Glutamatergic neuron (in vitro differentiated cells): ENCODE measurements at regions not wholly inside any gene's neighbourhood (a gene's known extent, or its start where the extent isn't known, plus 50 kb on each side); places are given as distances from the start of the nearest gene placed in this dataset.

ENCODE experiments used
- DNase-seq: peaks from one replicate; pipeline ENCODE4 v3.0.0; 2022
- H3K27ac Mint-ChIP-seq: one replicate; pipeline ENCODE4 v1.8.0; 2020; ENCODE audit warnings: mild to moderate bottlenecking, mixed read lengths, inconsistent platforms; ENCODE audit not compliant: unreplicated experiment
- H3K27me3 Mint-ChIP-seq: one replicate; pipeline ENCODE4 v1.8.0; 2020; ENCODE audit warnings: mild to moderate bottlenecking, moderate library complexity, mixed read lengths, inconsistent platforms; ENCODE audit not compliant: unreplicated experiment
- H3K36me3 Mint-ChIP-seq: one replicate; pipeline ENCODE4 v1.8.0; 2020; ENCODE audit warnings: mild to moderate bottlenecking, mixed read lengths, inconsistent platforms; ENCODE audit not compliant: unreplicated experiment
- H3K4me1 Mint-ChIP-seq: one replicate; pipeline ENCODE4 v1.8.0; 2020; ENCODE audit warnings: mild to moderate bottlenecking, low read depth, mixed read lengths, inconsistent platforms; ENCODE audit not compliant: unreplicated experiment
- H3K4me3 Mint-ChIP-seq: one replicate; pipeline ENCODE4 v1.8.0; 2020; ENCODE audit warnings: mild to moderate bottlenecking, mixed read lengths, inconsistent platforms; ENCODE audit not compliant: unreplicated experiment
- H3K9me3 Mint-ChIP-seq: one replicate; pipeline ENCODE4 v1.8.0; 2020; ENCODE audit warnings: mild to moderate bottlenecking, moderate library complexity, mixed read lengths, inconsistent platforms; ENCODE audit not compliant: unreplicated experiment
- TF ChIP-seq, protein P1 (sequence below): fragments of 200-600 bp; sonication (generic); IDR thresholded peaks from one replicate; pipeline ENCODE4 v1.5.0; 2021; ENCODE audit not compliant: partially characterized antibody, unreplicated experiment

GRCh38 chr11:71066311-71066710 lies 186.1 kb downstream of the SHANK2 start:
- Mint-ChIP-seq H3K4me1 (no peaks in the 10 kb centered on the region), H3K4me3 (no peak overlapping the region), H3K27ac (no peak overlapping the region), H3K27me3 (peaks cover 3% of the 10 kb centered on the region), H3K9me3 (peaks cover 3% of the 10 kb centered on the region), H3K36me3 (no peaks in the 10 kb centered on the region)
- no peak for DNase-seq
- TF ChIP-seq, protein P1, sequence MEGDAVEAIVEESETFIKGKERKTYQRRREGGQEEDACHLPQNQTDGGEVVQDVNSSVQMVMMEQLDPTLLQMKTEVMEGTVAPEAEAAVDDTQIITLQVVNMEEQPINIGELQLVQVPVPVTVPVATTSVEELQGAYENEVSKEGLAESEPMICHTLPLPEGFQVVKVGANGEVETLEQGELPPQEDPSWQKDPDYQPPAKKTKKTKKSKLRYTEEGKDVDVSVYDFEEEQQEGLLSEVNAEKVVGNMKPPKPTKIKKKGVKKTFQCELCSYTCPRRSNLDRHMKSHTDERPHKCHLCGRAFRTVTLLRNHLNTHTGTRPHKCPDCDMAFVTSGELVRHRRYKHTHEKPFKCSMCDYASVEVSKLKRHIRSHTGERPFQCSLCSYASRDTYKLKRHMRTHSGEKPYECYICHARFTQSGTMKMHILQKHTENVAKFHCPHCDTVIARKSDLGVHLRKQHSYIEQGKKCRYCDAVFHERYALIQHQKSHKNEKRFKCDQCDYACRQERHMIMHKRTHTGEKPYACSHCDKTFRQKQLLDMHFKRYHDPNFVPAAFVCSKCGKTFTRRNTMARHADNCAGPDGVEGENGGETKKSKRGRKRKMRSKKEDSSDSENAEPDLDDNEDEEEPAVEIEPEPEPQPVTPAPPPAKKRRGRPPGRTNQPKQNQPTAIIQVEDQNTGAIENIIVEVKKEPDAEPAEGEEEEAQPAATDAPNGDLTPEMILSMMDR = no peak

- Mint-ChIP-seq H3K9me3 (peaks cover 3% of the 10 kb centered on the region), H3K36me3 (no peaks in the 10 kb centered on the region), H3K27me3 (peaks cover 3% of the 10 kb centered on the region), H3K4me3 (no peak overlapping the region), H3K4me1 (no peaks in the 10 kb centered on the region), H3K27ac (no peak overlapping the region)
- TF ChIP-seq, protein P1 = no peak
- no peak for DNase-seq
These were observed 186.5 kb downstream of the SHANK2 start for GRCh38 chr11:71065841-71066240.

DNA sequence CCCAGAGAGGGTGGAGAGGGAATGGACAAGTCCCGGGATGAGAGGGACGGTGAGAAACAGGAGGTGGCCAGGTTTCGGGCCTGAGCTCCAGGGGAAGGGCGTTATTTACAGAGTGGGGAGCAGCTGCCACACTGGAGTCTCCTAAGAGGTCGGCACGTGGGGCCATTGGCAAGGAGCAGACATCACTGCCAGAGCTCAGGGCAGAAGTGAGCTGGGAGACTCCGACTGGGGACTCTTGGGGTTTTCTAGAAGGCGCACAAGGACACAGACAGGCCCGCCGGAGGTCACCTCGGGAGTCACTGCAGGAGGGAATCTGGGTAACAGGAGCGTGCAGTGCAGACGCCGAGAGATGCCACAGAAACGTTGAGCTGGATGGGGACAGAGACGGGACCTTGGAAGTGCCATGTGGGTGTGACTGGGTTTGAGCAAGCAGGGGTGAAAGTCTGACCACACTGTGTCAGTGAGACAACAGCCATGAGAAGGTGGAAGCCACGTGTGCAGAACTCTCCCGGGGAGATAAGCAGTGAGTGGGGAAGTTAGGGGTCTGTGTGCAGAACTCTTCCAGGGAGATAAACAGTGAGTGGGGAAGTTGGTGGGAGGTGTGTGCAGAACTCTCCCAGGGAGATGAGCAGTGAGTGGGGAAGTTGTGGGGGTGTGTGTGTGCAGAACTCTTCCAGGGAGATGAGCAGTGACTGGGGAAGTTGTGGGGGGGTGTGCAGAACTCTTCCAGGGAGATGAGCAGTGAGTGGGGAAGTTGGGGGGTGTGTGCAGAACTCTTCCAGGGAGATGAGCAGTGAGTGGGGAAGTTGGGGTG lies 187.5 kb downstream of the SHANK2 start:
- Mint-ChIP-seq H3K27me3 (peaks cover 2% of the 10 kb centered on the region), H3K4me1 (no peaks in the 10 kb centered on the region), H3K4me3 (no peak overlapping the region), H3K9me3 (peaks cover 3% of the 10 kb centered on the region), H3K27ac (no peak overlapping the region), H3K36me3 (no peaks in the 10 kb centered on the region)
- TF ChIP-seq, protein P1 = no peak
- DNase-seq = no peak

DNA sequence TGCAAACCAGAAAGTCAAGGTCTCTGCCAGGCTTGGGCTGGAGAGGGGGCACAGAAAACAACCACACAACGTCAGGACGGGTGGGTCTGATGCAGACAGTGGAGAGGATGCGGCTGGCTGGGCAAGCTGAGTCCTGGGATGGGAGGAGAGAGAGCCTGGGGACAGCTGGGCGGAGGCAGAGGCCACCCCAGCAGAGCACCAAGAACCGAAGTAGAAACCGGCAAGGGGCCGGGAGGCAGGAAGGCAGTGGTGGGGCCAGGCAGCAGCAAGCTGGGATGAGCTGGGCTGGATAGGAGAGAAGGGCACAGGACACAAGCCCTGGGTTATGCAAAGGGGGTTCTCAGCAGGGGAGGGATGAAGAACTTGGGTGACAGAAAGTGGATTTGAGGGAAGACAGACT lies 188.2 kb downstream of the SHANK2 start:
- DNase-seq = no peak
- peaks cover 3% of the 10 kb centered on the region for H3K9me3 Mint-ChIP-seq
- H3K27ac Mint-ChIP-seq = no peak overlapping the region
- no peaks in the 10 kb centered on the region for H3K4me1 Mint-ChIP-seq
- H3K4me3 Mint-ChIP-seq = no peak overlapping the region
- TF ChIP-seq, protein P1 = no peak
- H3K27me3 Mint-ChIP-seq = peaks cover under 1% of the 10 kb centered on the region
- no peaks in the 10 kb centered on the region for H3K36me3 Mint-ChIP-seq

DNA sequence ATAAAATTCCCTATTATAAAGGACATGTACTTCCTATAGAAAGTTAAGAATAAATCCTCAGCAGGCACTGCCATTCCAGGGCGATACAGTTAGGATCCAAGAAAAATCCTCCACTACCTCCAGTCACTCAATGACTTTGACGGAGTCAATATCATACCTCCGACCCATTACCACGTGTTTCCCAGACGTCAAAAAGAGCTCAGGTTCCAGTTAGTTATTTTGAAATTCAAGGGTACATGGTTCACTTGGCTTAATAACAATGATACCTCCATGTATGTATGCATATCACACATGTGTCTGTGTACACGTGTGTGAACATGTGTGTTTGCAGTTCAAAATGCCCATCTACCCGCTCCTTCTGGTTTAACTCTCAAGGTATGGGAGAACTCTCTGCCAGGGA lies 189.2 kb downstream of the SHANK2 start:
- Mint-ChIP-seq H3K27ac (no peak overlapping the region), H3K27me3 (peaks cover 2% of the 10 kb centered on the region), H3K4me1 (no peaks in the 10 kb centered on the region), H3K36me3 (no peaks in the 10 kb centered on the region), H3K9me3 (peaks cover 3% of the 10 kb centered on the region), H3K4me3 (no peak overlapping the region)
- TF ChIP-seq, protein P1 = no peak
- DNase-seq = no peak
